ENCODE measurements at regions not wholly inside any gene's neighbourhood (a gene's known extent, or its start where the extent isn't known, plus 50 kb on each side); places are given as distances from the start of the nearest gene placed in this dataset.

- no peak for DNase-seq (ENCODE audit: insufficient read length, low spot score)
- no peak for FAIRE-seq
Observed at GRCh38 chr3:107970993-107971580, 119.7 kb downstream of the CD47 start.

GRCh38 chr3:107969994-107970819 lies 120.6 kb downstream of the CD47 start:
- FAIRE-seq, result peak; percentile 33
- no peak for DNase-seq (ENCODE audit: insufficient read length, low spot score)

GRCh38 chr3:107969525-107969924 lies 121.3 kb downstream of the CD47 start:
- FAIRE-seq (no peak), DNase-seq (ENCODE audit: insufficient read length, low spot score) (no peak)

- DNase-seq (ENCODE audit: insufficient read length, low spot score) (no peak), FAIRE-seq (no peak)
Observed at GRCh38 chr3:107966276-107966675, 124.6 kb downstream of the CD47 start.

- no peak for FAIRE-seq
Observed at GRCh38 chr3:107965136-107965655, 125.6 kb downstream of the CD47 start.

GRCh38 chr3:107963581-107963980 lies 127.2 kb downstream of the CD47 start:
- FAIRE-seq, result no peak
- DNase-seq (ENCODE audit: insufficient read length, low spot score), result no peak

More at GRCh38 chr3:107965136-107965655, 125.6 kb downstream of the CD47 start:
- no peak for DNase-seq (ENCODE audit: insufficient read length, low spot score)

GRCh38 chr3:107962946-107963345 lies 127.9 kb downstream of the CD47 start:
- DNase-seq (ENCODE audit: insufficient read length, low spot score) (no peak), FAIRE-seq (no peak)

GRCh38 chr3:107962037-107962436 lies 128.8 kb downstream of the CD47 start:
- FAIRE-seq (no peak), DNase-seq (ENCODE audit: insufficient read length, low spot score) (no peak)

GRCh38 chr3:107959550-107960154 lies 131.2 kb downstream of the CD47 start:
- no peak for DNase-seq (ENCODE audit: insufficient read length, low spot score)
- no peak for FAIRE-seq

GRCh38 chr3:107958146-107958545 lies 132.7 kb downstream of the CD47 start:
- DNase-seq (ENCODE audit: insufficient read length, low spot score) (no peak), FAIRE-seq (no peak)

GRCh38 chr3:107956991-107957900 lies 133.6 kb downstream of the CD47 start:
- no peak for FAIRE-seq
- DNase-seq (ENCODE audit: insufficient read length, low spot score), result no peak

- FAIRE-seq, result no peak
Observed at GRCh38 chr3:107954845-107955244, 136.0 kb downstream of the CD47 start.

GRCh38 chr3:107953722-107954121 lies 137.1 kb downstream of the CD47 start:
- no peak for DNase-seq (ENCODE audit: insufficient read length, low spot score)
- FAIRE-seq, result no peak

More at GRCh38 chr3:107954845-107955244, 136.0 kb downstream of the CD47 start:
- DNase-seq (ENCODE audit: insufficient read length, low spot score), result no peak

- FAIRE-seq, result no peak
- no peak for DNase-seq (ENCODE audit: insufficient read length, low spot score)
Observed at GRCh38 chr3:107951126-107951525, 139.7 kb downstream of the CD47 start.

GRCh38 chr3:107950417-107950816 lies 140.4 kb downstream of the CD47 start:
- FAIRE-seq, result no peak
- no peak for DNase-seq (ENCODE audit: insufficient read length, low spot score)

GRCh38 chr3:107949394-107949970 lies 141.3 kb downstream of the CD47 start:
- DNase-seq (ENCODE audit: insufficient read length, low spot score) (no peak), FAIRE-seq (no peak)

GRCh38 chr3:107947203-107947602 lies 143.6 kb downstream of the CD47 start:
- FAIRE-seq, result no peak
- no peak for DNase-seq (ENCODE audit: insufficient read length, low spot score)

- FAIRE-seq (no peak), DNase-seq (ENCODE audit: insufficient read length, low spot score) (no peak)
Observed at GRCh38 chr3:107946700-107947099, 144.1 kb downstream of the CD47 start.

GRCh38 chr3:107945417-107946094 lies 145.3 kb downstream of the CD47 start:
- FAIRE-seq, result no peak
- no peak for DNase-seq (ENCODE audit: insufficient read length, low spot score)

Data from HTR-8/SVneo (cell line).